ENCODE measurements at regions not wholly inside any gene's neighbourhood (a gene's known extent, or its start where the extent isn't known, plus 50 kb on each side); places are given as distances from the start of the nearest gene placed in this dataset.

GRCh38 chr10:4008676-4009382 lies 223.8 kb upstream of the KLF6 start:
- Histone ChIP-seq H4K20me1 (ENCODE audit: insufficient read depth, low read length) (no peaks in the 10 kb centered on the region), H3K4me2 (ENCODE audit: low read length) (no peak overlapping the region), H3K27me3 (ENCODE audit: insufficient read depth, low read length) (no peaks in the 10 kb centered on the region), H3K79me2 (ENCODE audit: insufficient read depth, low read length) (no peaks in the 10 kb centered on the region), H2AFZ (ENCODE audit: low read depth, low read length) (no peak overlapping the region), H3K4me1 (ENCODE audit: insufficient read depth, low read length) (no peaks in the 10 kb centered on the region), H3K4me3 (ENCODE audit: insufficient read depth, low read depth, low read length) (no peak overlapping the region), H3K9me3 (ENCODE audit: insufficient read depth, low read depth, low read length) (no peaks in the 10 kb centered on the region), H3K9ac (ENCODE audit: low read length) (no peak overlapping the region), H3K27ac (ENCODE audit: low read depth, low read length) (no peak overlapping the region), H3K36me3 (ENCODE audit: insufficient read depth, low read length) (no peaks in the 10 kb centered on the region)
- TF ChIP-seq CTCF (IDR thresholded peaks at IDR 0.05; ENCODE audit: insufficient read depth, low read depth, low read length) (no peak), EZH2 (IDR thresholded peaks at IDR 0.05; ENCODE audit: insufficient read depth, low read length) (no peak)
- peaks cover 9% of the 10 kb centered on the region for H3K4me1 Mint-ChIP-seq (ENCODE audit: low read depth, unreplicated experiment)
- no peak for DNase-seq (ENCODE audit: low read depth)
- peak; percentile 52 for FAIRE-seq
- H3K4me3 Mint-ChIP-seq (ENCODE audit: unreplicated experiment) = no peak overlapping the region
- H3K27me3 Mint-ChIP-seq (ENCODE audit: low read depth, unreplicated experiment) = no peaks in the 10 kb centered on the region
- no peak overlapping the region for H3K27ac Mint-ChIP-seq (ENCODE audit: unreplicated experiment)
- peaks cover 6% of the 10 kb centered on the region for H3K9me3 Mint-ChIP-seq (ENCODE audit: unreplicated experiment)
- no peaks in the 10 kb centered on the region for H3K36me3 Mint-ChIP-seq (ENCODE audit: low read depth, unreplicated experiment)

GRCh38 chr10:4007771-4008170 lies 222.8 kb upstream of the KLF6 start:
- Histone ChIP-seq H3K27me3 (ENCODE audit: insufficient read depth, low read length) (no peaks in the 10 kb centered on the region), H3K79me2 (ENCODE audit: insufficient read depth, low read length) (no peaks in the 10 kb centered on the region), H3K36me3 (ENCODE audit: insufficient read depth, low read length) (no peaks in the 10 kb centered on the region), H3K4me2 (ENCODE audit: low read length) (no peak overlapping the region), H3K9ac (ENCODE audit: low read length) (no peak overlapping the region), H3K27ac (ENCODE audit: low read depth, low read length) (no peak overlapping the region), H4K20me1 (ENCODE audit: insufficient read depth, low read length) (no peaks in the 10 kb centered on the region), H3K4me3 (ENCODE audit: insufficient read depth, low read depth, low read length) (no peak overlapping the region), H3K9me3 (ENCODE audit: insufficient read depth, low read depth, low read length) (no peaks in the 10 kb centered on the region), H3K4me1 (ENCODE audit: insufficient read depth, low read length) (no peaks in the 10 kb centered on the region), H2AFZ (ENCODE audit: low read depth, low read length) (no peak overlapping the region)
- FAIRE-seq = no peak
- Mint-ChIP-seq H3K4me1 (ENCODE audit: low read depth, unreplicated experiment) (peaks cover 9% of the 10 kb centered on the region), H3K27ac (ENCODE audit: unreplicated experiment) (no peak overlapping the region), H3K4me3 (ENCODE audit: unreplicated experiment) (no peak overlapping the region), H3K9me3 (ENCODE audit: unreplicated experiment) (peaks cover 6% of the 10 kb centered on the region), H3K27me3 (ENCODE audit: low read depth, unreplicated experiment) (no peaks in the 10 kb centered on the region), H3K36me3 (ENCODE audit: low read depth, unreplicated experiment) (no peaks in the 10 kb centered on the region)
- no peak for DNase-seq (ENCODE audit: low read depth)
- TF ChIP-seq EZH2 (IDR thresholded peaks at IDR 0.05; ENCODE audit: insufficient read depth, low read length) (no peak), CTCF (IDR thresholded peaks at IDR 0.05; ENCODE audit: insufficient read depth, low read depth, low read length) (no peak)

GRCh38 chr10:4006858-4007257 lies 221.8 kb upstream of the KLF6 start:
- Histone ChIP-seq H3K27ac (ENCODE audit: low read depth, low read length) (no peak overlapping the region), H3K9ac (ENCODE audit: low read length) (no peak overlapping the region), H3K79me2 (ENCODE audit: insufficient read depth, low read length) (no peaks in the 10 kb centered on the region), H3K4me1 (ENCODE audit: insufficient read depth, low read length) (no peaks in the 10 kb centered on the region), H3K4me3 (ENCODE audit: insufficient read depth, low read depth, low read length) (no peak overlapping the region), H2AFZ (ENCODE audit: low read depth, low read length) (no peak overlapping the region), H3K9me3 (ENCODE audit: insufficient read depth, low read depth, low read length) (no peaks in the 10 kb centered on the region), H3K36me3 (ENCODE audit: insufficient read depth, low read length) (no peaks in the 10 kb centered on the region), H4K20me1 (ENCODE audit: insufficient read depth, low read length) (no peaks in the 10 kb centered on the region), H3K27me3 (ENCODE audit: insufficient read depth, low read length) (no peaks in the 10 kb centered on the region), H3K4me2 (ENCODE audit: low read length) (no peak overlapping the region)
- Mint-ChIP-seq H3K27ac (ENCODE audit: unreplicated experiment) (no peak overlapping the region), H3K9me3 (ENCODE audit: unreplicated experiment) (peaks cover 6% of the 10 kb centered on the region), H3K4me3 (ENCODE audit: unreplicated experiment) (no peak overlapping the region), H3K36me3 (ENCODE audit: low read depth, unreplicated experiment) (no peaks in the 10 kb centered on the region), H3K4me1 (ENCODE audit: low read depth, unreplicated experiment) (peaks cover 9% of the 10 kb centered on the region), H3K27me3 (ENCODE audit: low read depth, unreplicated experiment) (no peaks in the 10 kb centered on the region)
- DNase-seq (ENCODE audit: low read depth) (peak; percentile 52), FAIRE-seq (no peak)
- TF ChIP-seq CTCF (IDR thresholded peaks at IDR 0.05; ENCODE audit: insufficient read depth, low read depth, low read length) = no peak
- TF ChIP-seq EZH2 (IDR thresholded peaks at IDR 0.05; ENCODE audit: insufficient read depth, low read length) = no peak
